ENCODE measurements at regions not wholly inside any gene's neighbourhood (a gene's known extent, or its start where the extent isn't known, plus 50 kb on each side); places are given as distances from the start of the nearest gene placed in this dataset.

DNA sequence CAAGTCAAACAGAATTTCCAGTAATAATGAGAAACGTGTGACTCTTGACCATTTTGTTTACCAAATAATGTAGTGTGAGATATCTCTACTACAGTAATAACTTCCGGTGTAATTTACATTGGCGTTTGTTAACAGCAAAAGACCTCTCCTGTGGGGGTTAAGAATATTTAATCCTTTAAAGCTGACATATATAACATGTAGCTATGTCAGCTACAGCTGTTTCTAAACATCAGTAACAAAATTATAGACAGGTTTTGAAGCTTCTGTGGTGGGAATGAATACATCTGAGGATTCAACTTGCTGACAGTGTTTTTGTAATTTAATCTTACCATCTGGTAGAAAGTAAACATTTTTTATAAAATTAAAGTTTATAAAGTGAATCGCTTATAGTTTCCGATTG lies 73.6 kb upstream of the TENM3 start:
- no peak for ATAC-seq (replicated peaks in 1 of 4)
- H3K4me1 ChIP-seq (ENCODE audit: control insufficient read depth in 1 of 2, extremely low read depth in 1 of 2, insufficient read depth in 2 of 2, low read length in 2 of 2) = no peaks in the 10 kb centered on the region
- Mint-ChIP-seq H3K4me3 (no peak overlapping the region), H3K27me3 (no peaks in the 10 kb centered on the region), H3K4me1 (no peaks in the 10 kb centered on the region), H3K36me3 (no peaks in the 10 kb centered on the region), H3K27ac (no peak overlapping the region), H3K9me3 (peaks cover 0 to 4% (median 2%) of the 10 kb centered on the region in 3 donors)
- no peak overlapping the region for H3K4me3 ChIP-seq (ENCODE audit: control insufficient read depth in 1 of 2, extremely low read depth in 1 of 2, low read length in 1 of 2)
- DNase-seq = no peak
- no peaks in the 10 kb centered on the region for H3K36me3 ChIP-seq (ENCODE audit: control insufficient read depth in 2 of 2, extremely low read depth in 1 of 2, insufficient read depth in 1 of 2, low read length in 1 of 2)
- POLR2A ChIA-PET = no interaction called here
- no peaks in the 10 kb centered on the region for H3K9me3 ChIP-seq
- no CpG with 5 or more reads among the region's 5 CpGs for WGBS (ENCODE audit: insufficient coverage)
- no peaks in the 10 kb centered on the region for H3K27me3 ChIP-seq (replicated peaks in 1 of 2; ENCODE audit: control insufficient read depth in 2 of 2, extremely low read depth in 1 of 2, insufficient read depth in 2 of 2, low read length in 1 of 2)
- no peak overlapping the region for H3K27ac ChIP-seq (ENCODE audit: low read length)
- CTCF ChIA-PET = no interaction called here

- no peaks in the 10 kb centered on the region for H3K4me1 ChIP-seq (ENCODE audit: control insufficient read depth in 1 of 2, extremely low read depth in 1 of 2, insufficient read depth in 2 of 2, low read length in 2 of 2)
- ChIA-PET CTCF (no interaction called here), POLR2A (no interaction called here)
- no peak overlapping the region for H3K27ac ChIP-seq (ENCODE audit: low read length)
- H3K4me1 Mint-ChIP-seq = no peaks in the 10 kb centered on the region
- H3K27me3 ChIP-seq (replicated peaks in 1 of 2; ENCODE audit: control insufficient read depth in 2 of 2, extremely low read depth in 1 of 2, insufficient read depth in 2 of 2, low read length in 1 of 2) = no peaks in the 10 kb centered on the region
- ATAC-seq (replicated peaks in 1 of 4) = no peak
- H3K36me3 Mint-ChIP-seq = no peaks in the 10 kb centered on the region
- peaks cover 0 to 4% (median 2%) of the 10 kb centered on the region in 3 donors for H3K9me3 Mint-ChIP-seq
- H3K4me3 Mint-ChIP-seq = no peak overlapping the region
- H3K27me3 Mint-ChIP-seq = no peaks in the 10 kb centered on the region
- no peak overlapping the region for H3K27ac Mint-ChIP-seq
- DNase-seq = no peak
- H3K36me3 ChIP-seq (ENCODE audit: control insufficient read depth in 2 of 2, extremely low read depth in 1 of 2, insufficient read depth in 1 of 2, low read length in 1 of 2) = no peaks in the 10 kb centered on the region
- no peaks in the 10 kb centered on the region for H3K9me3 ChIP-seq
- WGBS (ENCODE audit: insufficient coverage) = 83% methylated on average over 1 of the region's 3 CpGs
- H3K4me3 ChIP-seq (ENCODE audit: control insufficient read depth in 1 of 2, extremely low read depth in 1 of 2, low read length in 1 of 2) = no peak overlapping the region
Observed at GRCh38 chr4:182169987-182170386, 73.2 kb upstream of the TENM3 start.

GRCh38 chr4:182170417-182170935 lies 72.7 kb upstream of the TENM3 start:
- Histone ChIP-seq H3K27me3 (replicated peaks in 1 of 2; ENCODE audit: control insufficient read depth in 2 of 2, extremely low read depth in 1 of 2, insufficient read depth in 2 of 2, low read length in 1 of 2) (no peaks in the 10 kb centered on the region), H3K36me3 (ENCODE audit: control insufficient read depth in 2 of 2, extremely low read depth in 1 of 2, insufficient read depth in 1 of 2, low read length in 1 of 2) (no peaks in the 10 kb centered on the region), H3K27ac (ENCODE audit: low read length) (no peak overlapping the region), H3K4me3 (ENCODE audit: control insufficient read depth in 1 of 2, extremely low read depth in 1 of 2, low read length in 1 of 2) (no peak overlapping the region), H3K9me3 (no peaks in the 10 kb centered on the region), H3K4me1 (ENCODE audit: control insufficient read depth in 1 of 2, extremely low read depth in 1 of 2, insufficient read depth in 2 of 2, low read length in 2 of 2) (no peaks in the 10 kb centered on the region)
- Mint-ChIP-seq H3K27me3 (no peaks in the 10 kb centered on the region), H3K9me3 (peaks cover 0 to 4% (median 2%) of the 10 kb centered on the region in 3 donors), H3K4me1 (no peaks in the 10 kb centered on the region), H3K4me3 (no peak overlapping the region), H3K27ac (no peak overlapping the region), H3K36me3 (no peaks in the 10 kb centered on the region)
- DNase-seq = no peak
- ATAC-seq (replicated peaks in 1 of 4) = no peak
- ChIA-PET POLR2A (no interaction called here), CTCF (no interaction called here)
- no CpG with 5 or more reads among the region's 3 CpGs for WGBS (ENCODE audit: insufficient coverage)

- H3K27me3 Mint-ChIP-seq = no peaks in the 10 kb centered on the region
- no peak overlapping the region for H3K4me3 ChIP-seq (ENCODE audit: control insufficient read depth in 1 of 2, extremely low read depth in 1 of 2, low read length in 1 of 2)
Observed at GRCh38 chr4:182174979-182175378, 68.2 kb upstream of the TENM3 start.

DNA sequence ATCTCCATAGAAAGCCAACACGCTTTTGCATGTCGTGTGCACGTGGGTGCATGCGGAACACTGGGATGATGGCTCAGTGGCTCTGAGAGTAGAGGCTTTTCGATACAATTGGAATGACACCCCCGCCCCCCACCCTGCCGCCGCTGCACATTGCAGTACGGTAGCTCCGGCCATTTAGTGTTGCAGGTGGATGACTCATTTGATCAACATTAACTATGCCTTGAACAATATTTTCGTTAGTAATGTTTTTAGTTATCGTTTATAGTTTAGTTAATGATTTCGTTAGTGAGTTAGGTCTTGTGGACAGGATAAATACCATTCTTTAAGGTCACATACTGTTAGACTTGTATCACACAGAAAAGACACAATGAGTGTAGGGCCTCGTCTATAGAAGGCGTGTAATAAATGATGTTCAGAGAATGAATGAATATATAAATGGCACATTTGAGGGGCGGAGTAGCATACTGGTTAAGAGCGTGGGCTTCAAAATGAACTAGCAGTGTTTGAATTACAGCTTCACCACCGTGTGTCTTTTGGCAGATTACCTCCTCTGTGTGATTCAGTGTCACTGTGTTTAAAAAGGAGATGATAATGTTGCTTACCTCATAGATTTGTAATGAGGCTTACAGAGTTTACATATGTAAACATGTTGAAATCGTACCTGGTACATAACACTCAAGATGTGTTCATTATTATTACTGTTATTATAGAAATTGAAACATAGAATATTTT lies 67.2 kb upstream of the TENM3 start:
- no peak for ATAC-seq (replicated peaks in 1 of 4)
- CTCF ChIA-PET = interaction anchor here in 1 of 2 donors (0.7 kb wide), 1 partner anchor 1467 kb away, joined by 3 read pairs; no protein-coding TSS in a partner anchor

More at GRCh38 chr4:182174979-182175378, 68.2 kb upstream of the TENM3 start:
- ChIA-PET POLR2A (no interaction called here), CTCF (interaction anchor here in 1 of 2 donors (0.5 kb wide), 1 partner anchor 522 kb away, joined by 3 read pairs; no protein-coding TSS in a partner anchor)
- no peak overlapping the region for H3K27ac Mint-ChIP-seq
- ATAC-seq (replicated peaks in 1 of 4) = no peak
- H3K4me1 Mint-ChIP-seq = no peaks in the 10 kb centered on the region
- Histone ChIP-seq H3K9me3 (no peaks in the 10 kb centered on the region), H3K36me3 (ENCODE audit: control insufficient read depth in 2 of 2, extremely low read depth in 1 of 2, insufficient read depth in 1 of 2, low read length in 1 of 2) (no peaks in the 10 kb centered on the region), H3K27ac (ENCODE audit: low read length) (no peak overlapping the region), H3K4me1 (ENCODE audit: control insufficient read depth in 1 of 2, extremely low read depth in 1 of 2, insufficient read depth in 2 of 2, low read length in 2 of 2) (no peaks in the 10 kb centered on the region), H3K27me3 (replicated peaks in 1 of 2; ENCODE audit: control insufficient read depth in 2 of 2, extremely low read depth in 1 of 2, insufficient read depth in 2 of 2, low read length in 1 of 2) (no peaks in the 10 kb centered on the region)
- DNase-seq = no peak
- no CpG with 5 or more reads among the region's 1 CpG for WGBS (ENCODE audit: insufficient coverage)
- no peaks in the 10 kb centered on the region for H3K36me3 Mint-ChIP-seq
- H3K4me3 Mint-ChIP-seq = no peak overlapping the region
- H3K9me3 Mint-ChIP-seq = peaks cover 0 to 4% (median 0%) of the 10 kb centered on the region in 3 donors

DNA sequence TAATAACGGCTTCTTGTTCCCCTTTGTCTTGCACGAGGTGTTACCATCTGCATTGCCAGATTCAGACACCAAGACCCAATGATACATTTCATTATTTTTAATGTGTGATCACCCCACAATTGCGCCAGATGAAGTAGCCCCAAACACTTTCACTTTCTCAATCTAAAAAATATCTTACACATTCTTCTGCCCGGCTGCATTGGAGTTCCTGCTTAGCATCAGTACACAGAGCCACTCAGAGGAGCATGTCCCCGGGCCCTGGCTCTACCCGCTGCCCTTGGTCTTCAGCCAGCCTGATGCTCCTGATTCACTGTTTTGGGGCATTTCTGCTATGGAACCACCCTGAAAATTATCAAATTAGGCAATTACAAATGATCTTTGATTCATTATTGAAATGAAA lies 66.0 kb upstream of the TENM3 start:
- Histone ChIP-seq H3K27ac (ENCODE audit: low read length) (no peak overlapping the region), H3K9me3 (no peaks in the 10 kb centered on the region), H3K27me3 (replicated peaks in 1 of 2; ENCODE audit: control insufficient read depth in 2 of 2, extremely low read depth in 1 of 2, insufficient read depth in 2 of 2, low read length in 1 of 2) (no peaks in the 10 kb centered on the region), H3K4me3 (ENCODE audit: control insufficient read depth in 1 of 2, extremely low read depth in 1 of 2, low read length in 1 of 2) (no peak overlapping the region), H3K4me1 (ENCODE audit: control insufficient read depth in 1 of 2, extremely low read depth in 1 of 2, insufficient read depth in 2 of 2, low read length in 2 of 2) (no peaks in the 10 kb centered on the region), H3K36me3 (ENCODE audit: control insufficient read depth in 2 of 2, extremely low read depth in 1 of 2, insufficient read depth in 1 of 2, low read length in 1 of 2) (no peaks in the 10 kb centered on the region)
- ChIA-PET POLR2A (no interaction called here), CTCF (no interaction called here)
- no peak overlapping the region for H3K4me3 Mint-ChIP-seq
- no peaks in the 10 kb centered on the region for H3K27me3 Mint-ChIP-seq
- no peaks in the 10 kb centered on the region for H3K4me1 Mint-ChIP-seq
- DNase-seq (no peak), ATAC-seq (replicated peaks in 1 of 4) (no peak)
- 86% methylated on average over 5 of the region's 6 CpGs for WGBS (ENCODE audit: insufficient coverage)
- H3K36me3 Mint-ChIP-seq = no peaks in the 10 kb centered on the region
- H3K9me3 Mint-ChIP-seq = peaks cover 0 to 4% (median 0%) of the 10 kb centered on the region in 3 donors
- no peak overlapping the region for H3K27ac Mint-ChIP-seq

More for the DNA sequence above, 67.2 kb upstream of the TENM3 start:
- Mint-ChIP-seq H3K36me3 (no peaks in the 10 kb centered on the region), H3K27me3 (no peaks in the 10 kb centered on the region), H3K4me3 (no peak overlapping the region), H3K4me1 (no peaks in the 10 kb centered on the region), H3K27ac (no peak overlapping the region), H3K9me3 (peaks cover 0 to 4% (median 0%) of the 10 kb centered on the region in 3 donors)
- Histone ChIP-seq H3K4me1 (ENCODE audit: control insufficient read depth in 1 of 2, extremely low read depth in 1 of 2, insufficient read depth in 2 of 2, low read length in 2 of 2) (no peaks in the 10 kb centered on the region), H3K27ac (ENCODE audit: low read length) (no peak overlapping the region), H3K27me3 (replicated peaks in 1 of 2; ENCODE audit: control insufficient read depth in 2 of 2, extremely low read depth in 1 of 2, insufficient read depth in 2 of 2, low read length in 1 of 2) (no peaks in the 10 kb centered on the region), H3K9me3 (no peaks in the 10 kb centered on the region), H3K4me3 (ENCODE audit: control insufficient read depth in 1 of 2, extremely low read depth in 1 of 2, low read length in 1 of 2) (no peak overlapping the region), H3K36me3 (ENCODE audit: control insufficient read depth in 2 of 2, extremely low read depth in 1 of 2, insufficient read depth in 1 of 2, low read length in 1 of 2) (no peaks in the 10 kb centered on the region)
- 96% methylated on average over 4 of the region's 19 CpGs for WGBS (ENCODE audit: insufficient coverage)
- no peak for DNase-seq
- POLR2A ChIA-PET = no interaction called here
